ENCODE measurements at regions not wholly inside any gene's neighbourhood (a gene's known extent, or its start where the extent isn't known, plus 50 kb on each side); places are given as distances from the start of the nearest gene placed in this dataset.

DNA sequence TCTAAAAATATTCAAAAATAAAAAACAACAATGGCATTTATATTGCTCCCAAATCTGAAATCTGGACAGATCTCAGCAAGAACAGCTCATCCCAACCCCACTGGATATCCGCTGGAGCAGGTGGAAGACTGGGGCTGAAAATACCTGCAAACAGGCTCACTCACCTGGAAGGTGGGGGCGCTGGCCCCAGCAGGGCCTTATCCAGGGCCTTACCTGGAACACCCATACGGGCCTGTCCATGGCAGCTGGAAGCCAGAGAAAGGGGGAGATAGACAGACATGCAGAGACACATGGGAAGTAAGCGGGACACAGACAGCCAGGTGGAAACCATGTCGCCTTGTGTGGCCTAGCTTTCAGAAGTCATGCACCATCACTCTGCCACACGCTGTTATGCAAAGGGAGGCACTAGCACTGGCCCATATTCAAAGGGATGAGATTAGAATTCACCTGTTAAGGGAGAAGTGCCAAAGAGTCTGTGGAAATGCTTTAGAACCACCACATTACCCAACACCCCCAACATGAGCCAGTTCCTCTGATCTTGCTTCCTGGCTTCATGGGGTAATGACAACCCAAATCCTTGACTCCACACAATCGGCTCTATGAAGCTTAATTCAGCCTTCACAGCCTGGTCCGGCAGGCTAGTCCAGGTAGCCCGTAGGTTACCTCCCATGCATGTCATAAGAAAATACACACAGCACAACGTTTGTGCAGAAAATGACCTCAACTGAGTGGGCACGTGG lies 99.0 kb upstream of the CDYL start:
- Histone ChIP-seq H3K27ac (ENCODE audit: low read depth, low read length) (no peak overlapping the region), H3K36me3 (ENCODE audit: control insufficient read depth in 3 of 3, insufficient read depth in 3 of 3, low read length in 3 of 3) (no peaks in the 10 kb centered on the region), H3K27me3 (ENCODE audit: control insufficient read depth in 3 of 3, insufficient read depth in 3 of 3, low read length in 3 of 3) (no peaks in the 10 kb centered on the region), H3K9me3 (ENCODE audit: control insufficient read depth in 3 of 3, low read length in 3 of 3) (no peaks in the 10 kb centered on the region), H3K4me1 (ENCODE audit: control insufficient read depth in 3 of 3, insufficient read depth in 3 of 3, low read length in 3 of 3) (no peaks in the 10 kb centered on the region), H3K4me3 (ENCODE audit: low read length in 3 of 3) (no peak overlapping the region), H3K9ac (ENCODE audit: low read depth in 1 of 3, low read length in 3 of 3) (no peak overlapping the region)

DNA sequence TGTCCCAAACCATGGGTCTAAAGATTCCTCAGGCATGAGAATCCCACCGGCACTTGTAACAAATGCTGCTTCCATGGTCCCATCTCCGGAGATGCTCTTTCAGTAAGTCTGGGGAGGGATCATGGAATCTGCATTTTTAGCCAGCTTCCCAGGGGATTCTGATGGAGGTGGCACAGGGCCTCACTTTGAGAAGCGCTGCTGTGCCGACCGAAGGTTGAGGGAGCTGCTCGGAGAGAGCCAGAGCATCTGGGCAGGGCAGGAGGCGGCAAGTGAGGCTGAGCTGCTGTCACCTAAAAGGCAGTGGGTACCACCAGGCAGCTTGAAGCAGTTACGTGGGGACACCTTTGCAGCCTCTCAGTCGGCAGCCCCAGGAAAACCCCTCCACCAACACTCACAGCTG lies 100.2 kb upstream of the CDYL start:
- Histone ChIP-seq H3K4me3 (ENCODE audit: low read length in 3 of 3) (no peak overlapping the region), H3K9ac (ENCODE audit: low read depth in 1 of 3, low read length in 3 of 3) (no peak overlapping the region), H3K27ac (ENCODE audit: low read depth, low read length) (no peak overlapping the region), H3K27me3 (ENCODE audit: control insufficient read depth in 3 of 3, insufficient read depth in 3 of 3, low read length in 3 of 3) (peaks cover 0 to 2% (median 0%) of the 10 kb centered on the region in 3 donors), H3K9me3 (ENCODE audit: control insufficient read depth in 3 of 3, low read length in 3 of 3) (no peaks in the 10 kb centered on the region), H3K4me1 (ENCODE audit: control insufficient read depth in 3 of 3, insufficient read depth in 3 of 3, low read length in 3 of 3) (no peaks in the 10 kb centered on the region), H3K36me3 (ENCODE audit: control insufficient read depth in 3 of 3, insufficient read depth in 3 of 3, low read length in 3 of 3) (no peaks in the 10 kb centered on the region)

DNA sequence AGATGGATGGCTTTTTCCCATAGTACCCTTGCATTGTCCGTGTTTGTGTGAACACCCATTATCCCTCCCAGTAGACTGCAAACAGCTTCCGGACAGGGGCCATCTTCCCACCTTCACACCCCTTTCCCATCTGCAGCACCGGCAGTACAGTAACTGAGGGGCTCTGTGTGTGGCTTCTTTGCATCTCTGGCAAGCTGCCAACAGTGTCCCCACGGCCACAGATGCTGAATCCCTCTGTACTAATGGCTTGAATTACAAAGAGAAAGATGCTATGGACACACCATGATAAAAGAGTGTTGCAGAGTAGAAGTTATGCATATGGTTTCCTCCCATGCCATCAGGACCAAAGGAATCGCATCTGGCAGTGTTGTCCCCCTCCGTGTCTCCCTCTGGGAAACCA lies 101.1 kb upstream of the CDYL start:
- Histone ChIP-seq H3K27me3 (ENCODE audit: control insufficient read depth in 3 of 3, insufficient read depth in 3 of 3, low read length in 3 of 3) (peaks cover 0 to 2% (median 0%) of the 10 kb centered on the region in 3 donors), H3K4me3 (ENCODE audit: low read length in 3 of 3) (no peak overlapping the region), H3K27ac (ENCODE audit: low read depth, low read length) (no peak overlapping the region), H3K9me3 (ENCODE audit: control insufficient read depth in 3 of 3, low read length in 3 of 3) (no peaks in the 10 kb centered on the region), H3K4me1 (ENCODE audit: control insufficient read depth in 3 of 3, insufficient read depth in 3 of 3, low read length in 3 of 3) (peaks cover 0 to under 1% (median 0%) of the 10 kb centered on the region in 3 donors), H3K36me3 (ENCODE audit: control insufficient read depth in 3 of 3, insufficient read depth in 3 of 3, low read length in 3 of 3) (no peaks in the 10 kb centered on the region), H3K9ac (ENCODE audit: low read depth in 1 of 3, low read length in 3 of 3) (no peak overlapping the region)

DNA sequence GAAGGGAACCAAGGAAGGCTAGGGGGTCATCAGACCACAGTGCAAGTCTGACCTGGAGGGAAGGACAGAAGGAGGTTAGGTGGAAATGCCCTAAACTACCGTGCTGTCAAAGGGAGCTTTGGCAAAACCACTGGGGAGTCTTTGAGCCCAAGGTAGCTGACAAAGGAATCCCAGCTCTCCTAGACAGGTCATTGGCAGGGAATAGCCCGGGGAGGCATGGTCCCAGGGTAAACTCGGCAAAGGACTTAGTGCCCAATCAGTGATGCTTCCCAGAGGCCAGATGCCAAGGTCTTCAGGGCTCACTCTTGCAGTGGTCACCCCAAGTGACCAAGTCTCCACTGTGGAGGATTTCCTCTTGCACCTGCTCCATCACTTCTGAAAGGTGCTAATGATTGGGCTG lies 102.3 kb upstream of the CDYL start:
- Histone ChIP-seq H3K27ac (ENCODE audit: low read depth, low read length) (no peak overlapping the region), H3K4me1 (ENCODE audit: control insufficient read depth in 3 of 3, insufficient read depth in 3 of 3, low read length in 3 of 3) (peaks cover 0 to 3% (median 0%) of the 10 kb centered on the region in 3 donors), H3K9me3 (ENCODE audit: control insufficient read depth in 3 of 3, low read length in 3 of 3) (no peaks in the 10 kb centered on the region), H3K27me3 (ENCODE audit: control insufficient read depth in 3 of 3, insufficient read depth in 3 of 3, low read length in 3 of 3) (peaks cover 0 to 2% (median 0%) of the 10 kb centered on the region in 3 donors), H3K9ac (ENCODE audit: low read depth in 1 of 3, low read length in 3 of 3) (no peak overlapping the region), H3K36me3 (ENCODE audit: control insufficient read depth in 3 of 3, insufficient read depth in 3 of 3, low read length in 3 of 3) (no peaks in the 10 kb centered on the region), H3K4me3 (ENCODE audit: low read length in 3 of 3) (no peak overlapping the region)

DNA sequence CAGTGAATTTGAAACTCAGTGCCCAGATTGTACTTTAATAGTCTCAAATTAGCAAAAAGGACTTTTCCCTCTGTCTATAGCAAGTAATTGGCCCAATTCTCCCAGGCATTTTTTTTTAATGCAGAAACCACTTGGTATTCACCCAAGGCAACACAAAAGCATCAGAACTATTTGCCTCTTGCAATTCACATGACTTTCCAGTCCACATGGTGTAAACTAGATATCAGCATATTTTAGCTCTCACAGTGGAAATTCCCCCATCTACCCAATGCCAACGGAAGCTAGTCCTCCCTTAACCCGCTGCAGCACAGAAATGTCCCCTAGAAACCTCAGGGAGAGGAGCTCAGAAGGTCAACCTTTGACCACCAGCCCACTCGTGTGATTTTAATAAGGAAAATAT lies 103.4 kb upstream of the CDYL start:
- Histone ChIP-seq H3K27ac (ENCODE audit: low read depth, low read length) (no peak overlapping the region), H3K36me3 (ENCODE audit: control insufficient read depth in 3 of 3, insufficient read depth in 3 of 3, low read length in 3 of 3) (no peaks in the 10 kb centered on the region), H3K4me1 (ENCODE audit: control insufficient read depth in 3 of 3, insufficient read depth in 3 of 3, low read length in 3 of 3) (peaks cover 0 to 3% (median 0%) of the 10 kb centered on the region in 3 donors), H3K9ac (ENCODE audit: low read depth in 1 of 3, low read length in 3 of 3) (no peak overlapping the region), H3K4me3 (ENCODE audit: low read length in 3 of 3) (no peak overlapping the region), H3K27me3 (ENCODE audit: control insufficient read depth in 3 of 3, insufficient read depth in 3 of 3, low read length in 3 of 3) (peaks cover 0 to 2% (median 0%) of the 10 kb centered on the region in 3 donors), H3K9me3 (ENCODE audit: control insufficient read depth in 3 of 3, low read length in 3 of 3) (no peaks in the 10 kb centered on the region)

DNA sequence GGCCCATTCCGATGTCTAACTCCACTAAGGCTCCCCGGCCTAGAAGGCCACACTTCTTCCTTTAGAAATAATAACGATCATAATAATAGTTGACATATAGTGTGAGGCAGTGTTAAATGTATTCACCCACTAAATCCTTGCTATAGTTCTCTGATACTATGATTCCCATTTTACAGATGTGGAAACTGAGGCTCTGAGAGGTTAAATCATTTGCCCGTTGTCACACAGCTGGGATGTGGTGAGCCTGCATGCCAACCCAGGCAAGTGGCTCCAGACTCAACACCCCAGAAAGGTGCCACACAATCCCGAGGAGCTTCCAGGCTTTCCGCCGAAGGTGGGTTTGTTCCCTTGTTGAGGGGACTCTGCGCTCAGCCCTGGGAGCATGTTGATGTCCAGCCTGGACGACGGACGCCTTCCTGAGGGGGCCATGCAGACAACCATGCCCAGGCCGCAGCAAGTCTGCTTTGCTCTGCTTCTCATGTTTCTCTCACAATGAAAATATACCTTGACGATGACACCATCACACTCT lies 104.6 kb upstream of the CDYL start:
- Histone ChIP-seq H3K4me3 (ENCODE audit: low read length in 3 of 3) (no peak overlapping the region), H3K36me3 (ENCODE audit: control insufficient read depth in 3 of 3, insufficient read depth in 3 of 3, low read length in 3 of 3) (no peaks in the 10 kb centered on the region), H3K9ac (ENCODE audit: low read depth in 1 of 3, low read length in 3 of 3) (no peak overlapping the region), H3K4me1 (ENCODE audit: control insufficient read depth in 3 of 3, insufficient read depth in 3 of 3, low read length in 3 of 3) (peaks cover 0 to 3% (median 0%) of the 10 kb centered on the region in 3 donors), H3K27ac (ENCODE audit: low read depth, low read length) (no peak overlapping the region), H3K9me3 (ENCODE audit: control insufficient read depth in 3 of 3, low read length in 3 of 3) (no peaks in the 10 kb centered on the region), H3K27me3 (ENCODE audit: control insufficient read depth in 3 of 3, insufficient read depth in 3 of 3, low read length in 3 of 3) (peaks cover 0 to 2% (median 0%) of the 10 kb centered on the region in 3 donors)

DNA sequence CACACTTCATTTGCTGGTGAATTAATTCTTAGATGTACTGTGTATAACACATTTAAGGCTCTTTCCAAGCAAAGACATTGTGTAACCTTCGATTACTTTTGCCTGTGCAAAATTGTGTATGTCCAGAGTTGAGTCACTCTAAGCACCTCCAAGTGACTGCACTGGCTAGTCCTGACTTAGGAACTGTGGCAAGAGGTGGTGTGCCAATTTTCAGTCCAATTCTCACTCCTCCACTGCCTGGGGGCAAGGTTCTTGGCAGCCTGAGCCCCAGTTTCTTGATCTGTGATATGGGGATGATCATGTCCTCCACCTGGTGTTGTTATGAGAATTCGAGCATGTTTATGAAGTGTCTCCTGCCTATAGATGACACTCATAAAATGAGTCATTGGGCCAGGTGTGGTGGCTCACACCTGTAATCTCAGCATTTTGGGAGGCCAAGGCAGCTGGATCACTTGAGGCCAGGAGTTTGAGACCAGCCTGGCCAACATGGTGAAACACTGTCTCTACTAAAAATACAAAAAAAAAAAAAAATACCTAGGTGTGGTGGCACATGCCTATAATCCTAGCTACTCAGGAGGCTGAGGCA lies 105.3 kb upstream of the CDYL start:
- Histone ChIP-seq H3K27me3 (ENCODE audit: control insufficient read depth in 3 of 3, insufficient read depth in 3 of 3, low read length in 3 of 3) (peaks cover 0 to 2% (median 0%) of the 10 kb centered on the region in 3 donors), H3K36me3 (ENCODE audit: control insufficient read depth in 3 of 3, insufficient read depth in 3 of 3, low read length in 3 of 3) (no peaks in the 10 kb centered on the region), H3K27ac (ENCODE audit: low read depth, low read length) (no peak overlapping the region), H3K9ac (ENCODE audit: low read depth in 1 of 3, low read length in 3 of 3) (no peak overlapping the region), H3K4me1 (ENCODE audit: control insufficient read depth in 3 of 3, insufficient read depth in 3 of 3, low read length in 3 of 3) (peaks cover 0 to 3% (median 0%) of the 10 kb centered on the region in 3 donors), H3K4me3 (ENCODE audit: low read length in 3 of 3) (no peak overlapping the region), H3K9me3 (ENCODE audit: control insufficient read depth in 3 of 3, low read length in 3 of 3) (no peaks in the 10 kb centered on the region)

DNA sequence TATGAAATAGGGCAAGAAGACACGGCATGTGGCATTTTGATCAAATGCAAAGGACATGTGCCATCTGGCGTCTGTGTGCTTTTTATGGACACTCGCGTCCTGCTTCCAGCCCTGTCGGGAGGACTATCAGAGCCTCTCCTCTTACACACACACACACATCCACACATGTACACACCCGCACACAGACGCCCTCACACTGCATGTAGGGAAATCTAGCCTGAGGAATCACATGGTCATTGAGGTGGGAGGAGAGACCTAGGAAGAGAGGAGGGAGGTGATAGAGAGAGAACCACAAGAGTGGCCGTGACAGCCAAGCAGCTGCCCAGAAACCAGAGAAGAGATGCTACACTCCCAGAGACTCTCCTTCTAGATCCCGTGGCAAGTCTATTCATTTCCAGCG lies 105.9 kb upstream of the CDYL start:
- Histone ChIP-seq H3K27me3 (ENCODE audit: control insufficient read depth in 3 of 3, insufficient read depth in 3 of 3, low read length in 3 of 3) (peaks cover 0 to 2% (median 0%) of the 10 kb centered on the region in 3 donors), H3K36me3 (ENCODE audit: control insufficient read depth in 3 of 3, insufficient read depth in 3 of 3, low read length in 3 of 3) (no peaks in the 10 kb centered on the region), H3K9me3 (ENCODE audit: control insufficient read depth in 3 of 3, low read length in 3 of 3) (peaks cover 0 to 2% (median 0%) of the 10 kb centered on the region in 3 donors), H3K4me3 (ENCODE audit: low read length in 3 of 3) (no peak overlapping the region), H3K9ac (ENCODE audit: low read depth in 1 of 3, low read length in 3 of 3) (peak overlapping the region in 1 of 3 donors; percentile 14), H3K27ac (ENCODE audit: low read depth, low read length) (no peak overlapping the region), H3K4me1 (ENCODE audit: control insufficient read depth in 3 of 3, insufficient read depth in 3 of 3, low read length in 3 of 3) (peaks cover 0 to 3% (median 0%) of the 10 kb centered on the region in 3 donors)

DNA sequence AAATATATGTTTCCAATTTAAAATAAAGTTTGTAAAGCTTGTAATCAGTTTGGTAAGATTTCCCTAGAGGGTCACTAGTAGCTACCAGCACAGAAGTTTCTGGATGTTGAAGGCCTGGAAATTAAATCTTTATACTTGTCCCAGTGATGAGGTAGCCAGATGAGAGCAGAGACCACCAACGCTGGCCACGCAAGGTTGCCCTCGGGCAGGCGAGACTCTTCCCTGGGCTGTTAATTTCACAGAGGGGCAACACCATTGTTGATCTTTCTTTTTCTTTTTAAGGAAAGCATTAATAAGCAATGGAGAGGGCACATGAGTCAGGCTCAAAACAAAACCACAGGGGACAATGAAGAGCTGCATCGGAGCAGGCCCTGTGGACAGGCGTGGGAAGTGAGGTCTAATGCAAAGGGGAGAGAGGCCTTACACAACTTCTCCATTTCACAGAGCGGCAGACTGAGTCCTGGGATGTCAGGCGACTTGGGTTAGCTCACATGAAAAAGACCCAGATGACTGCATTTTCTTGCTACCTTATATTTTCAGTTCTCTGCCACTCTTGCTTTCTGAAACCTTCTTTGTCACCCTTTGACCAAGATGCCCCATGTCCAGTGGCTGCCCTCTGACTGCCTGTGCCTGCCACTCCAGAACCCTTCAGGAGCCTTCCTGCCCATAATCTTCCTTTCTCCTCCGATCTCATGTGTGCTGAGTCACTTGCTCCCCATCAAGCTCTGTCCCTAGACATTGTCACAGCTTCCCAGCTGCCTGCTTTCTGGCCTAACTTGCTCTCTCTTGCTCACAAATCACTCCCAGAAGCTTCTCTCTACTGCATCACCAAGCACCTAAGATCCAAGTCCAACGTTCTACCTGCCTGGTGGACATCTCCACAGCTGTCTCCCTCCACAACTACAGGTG lies 107.7 kb upstream of the CDYL start:
- H3K36me3 ChIP-seq (ENCODE audit: control insufficient read depth in 3 of 3, insufficient read depth in 3 of 3, low read length in 3 of 3), result no peaks in the 10 kb centered on the region
- H3K27me3 ChIP-seq (ENCODE audit: control insufficient read depth in 3 of 3, insufficient read depth in 3 of 3, low read length in 3 of 3), result peaks cover 0 to 2% (median 0%) of the 10 kb centered on the region in 3 donors
- H3K4me1 ChIP-seq (ENCODE audit: control insufficient read depth in 3 of 3, insufficient read depth in 3 of 3, low read length in 3 of 3), result peaks cover 10 to 15% (median 12%) of the 10 kb centered on the region in 3 donors
- H3K27ac ChIP-seq (ENCODE audit: low read depth, low read length), result no peak overlapping the region
- no peak overlapping the region for H3K4me3 ChIP-seq (ENCODE audit: low read length in 3 of 3)
- peaks cover 0 to 3% (median 0%) of the 10 kb centered on the region in 3 donors for H3K9me3 ChIP-seq (ENCODE audit: control insufficient read depth in 3 of 3, low read length in 3 of 3)
- H3K9ac ChIP-seq (ENCODE audit: low read depth in 1 of 3, low read length in 3 of 3), result no peak overlapping the region
